Kidney tubule cell (primary cell): ENCODE measurements at regions not wholly inside any gene's neighbourhood (a gene's known extent, or its start where the extent isn't known, plus 50 kb on each side); places are given as distances from the start of the nearest gene placed in this dataset.

Experiments used
- DNase-seq: peaks from one replicate; pipeline ENCODE4 v3.0.0-alpha.2; 2018; ENCODE audit warnings: low spot score

GRCh38 chr11:95584180-95584579 lies 205.4 kb downstream of the FAM76B start:
- peak; percentile 7 for DNase-seq

- peak; percentile 84 for DNase-seq
Observed at GRCh38 chr11:95577716-95578460, 211.7 kb downstream of the FAM76B start.

- DNase-seq: no peak
Observed at GRCh38 chr11:95576146-95576845, 213.3 kb downstream of the FAM76B start.

- no peak for DNase-seq
Observed at GRCh38 chr11:95575517-95575916, 214.1 kb downstream of the FAM76B start.

GRCh38 chr11:95571718-95572260 lies 217.8 kb downstream of the FAM76B start:
- DNase-seq: no peak

DNA sequence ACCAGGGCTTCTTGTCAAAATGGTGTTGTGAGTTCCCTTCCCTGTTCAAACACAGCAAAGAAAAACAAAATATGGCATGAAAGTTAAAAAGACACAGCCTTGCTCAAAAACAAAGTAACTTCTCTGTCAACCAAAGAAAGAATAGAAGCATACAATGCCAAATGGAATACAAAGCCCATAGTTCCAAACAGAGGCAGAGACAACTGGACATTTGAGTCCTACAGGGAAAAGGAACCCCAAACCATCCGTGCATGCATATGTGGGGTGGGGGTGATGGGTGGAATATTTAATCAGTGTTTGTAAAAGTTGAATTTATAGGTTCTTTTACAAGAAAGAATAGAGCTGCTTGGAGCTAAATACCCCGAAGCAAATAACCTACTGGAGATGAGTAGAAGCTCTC lies 218.7 kb downstream of the FAM76B start:
- no peak for DNase-seq

DNA sequence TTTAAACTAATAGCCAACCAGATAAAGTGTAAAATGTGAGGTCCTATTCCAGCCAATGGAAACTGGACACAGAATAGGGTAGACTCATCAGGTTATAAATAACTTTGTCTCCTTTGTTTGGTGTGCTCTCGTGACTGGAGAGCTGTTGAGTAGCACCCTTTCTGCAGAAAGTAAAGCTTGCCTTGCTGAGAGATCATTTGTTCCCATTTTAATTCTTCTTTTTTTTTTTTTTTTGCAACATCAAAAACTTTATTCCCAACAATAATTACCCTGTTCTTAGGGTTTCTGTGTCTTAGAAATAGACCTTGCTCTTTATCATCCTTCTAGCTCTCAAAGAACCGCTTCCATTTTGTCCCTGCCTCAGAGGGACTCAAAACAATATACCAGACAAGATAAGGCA lies 220.4 kb downstream of the FAM76B start:
- DNase-seq: no peak

DNA sequence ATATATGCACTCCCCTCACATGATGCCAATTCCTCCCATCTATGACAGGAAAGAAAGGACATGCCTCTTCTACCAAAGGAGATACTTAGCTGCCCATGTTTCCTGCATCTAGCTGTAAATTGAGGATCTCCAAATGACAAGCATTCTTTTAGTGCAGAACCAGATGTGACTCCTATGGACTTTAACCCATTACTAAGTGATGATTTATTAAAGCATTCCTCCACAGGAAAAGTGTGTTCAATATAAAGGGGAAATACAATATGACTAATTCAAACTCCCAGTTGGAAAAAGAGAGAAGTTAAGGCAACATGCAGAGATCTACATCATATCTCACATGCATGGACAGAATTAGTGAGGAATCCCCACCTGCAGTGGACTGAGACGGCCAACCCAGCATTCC lies 221.3 kb downstream of the FAM76B start:
- DNase-seq: no peak

DNA sequence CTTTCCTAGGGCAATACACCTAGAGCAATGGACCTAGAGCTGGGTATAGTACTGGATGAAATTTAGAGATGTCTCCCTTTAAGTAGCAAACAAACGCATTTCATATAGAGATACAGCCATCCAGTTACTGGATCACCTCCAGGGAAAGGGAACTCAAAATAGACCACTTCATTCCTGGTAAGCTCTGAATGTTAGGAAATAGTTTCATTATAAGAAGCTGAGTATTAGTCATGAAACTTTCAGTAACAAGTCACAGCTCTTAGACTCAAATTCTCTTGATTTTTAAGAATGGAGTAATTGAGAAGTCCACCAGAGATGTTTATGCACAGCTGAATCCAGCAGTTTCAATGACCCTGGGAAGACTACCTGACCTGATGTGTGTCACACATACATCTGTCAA lies 221.9 kb downstream of the FAM76B start:
- DNase-seq: peak; percentile 5

DNA sequence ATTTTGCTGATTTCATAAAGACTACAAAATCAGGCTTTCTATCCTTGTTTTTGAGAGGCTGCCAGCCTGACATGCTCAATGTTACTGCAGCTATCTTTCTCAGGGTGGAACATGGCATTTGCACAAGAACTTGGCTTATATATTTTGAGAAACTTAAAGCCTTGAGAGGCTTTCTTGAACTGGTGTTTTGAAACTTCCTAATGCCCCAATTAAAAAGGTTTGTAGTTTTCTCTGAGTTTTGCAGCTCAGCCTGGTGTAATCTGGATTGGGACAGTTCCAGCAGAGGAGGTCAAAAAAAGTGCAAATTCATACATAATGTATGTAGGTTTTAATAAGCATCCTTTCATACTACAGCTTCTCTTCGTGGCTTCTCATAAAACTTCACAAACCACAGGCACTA lies 223.4 kb downstream of the FAM76B start:
- no peak for DNase-seq

GRCh38 chr11:95565724-95566141 lies 223.8 kb downstream of the FAM76B start:
- DNase-seq: no peak

GRCh38 chr11:95563859-95564258 lies 225.7 kb downstream of the FAM76B start:
- DNase-seq: no peak

GRCh38 chr11:95563173-95563572 lies 226.4 kb downstream of the FAM76B start:
- DNase-seq: peak; percentile 15

- DNase-seq: no peak
Observed at GRCh38 chr11:95562196-95562921, 227.2 kb downstream of the FAM76B start.

DNA sequence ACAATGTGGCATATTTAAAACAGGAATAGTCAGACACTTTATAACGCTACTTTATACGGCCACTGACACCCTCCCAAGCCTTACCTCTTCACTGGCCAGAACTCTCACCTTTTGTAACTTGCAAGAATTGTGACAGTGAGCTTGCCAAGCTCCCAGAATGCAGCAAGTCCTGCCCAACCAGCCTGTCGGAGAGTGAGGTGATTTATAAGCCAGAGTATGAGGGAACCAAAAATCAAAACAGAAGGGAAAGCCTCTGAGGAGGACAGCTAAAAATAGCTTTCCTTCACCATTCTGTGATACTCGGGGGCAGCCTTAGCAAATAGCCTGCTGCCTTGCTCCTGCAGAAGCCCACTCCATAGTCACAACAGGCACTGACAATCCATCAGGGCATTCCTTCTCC lies 229.7 kb downstream of the FAM76B start:
- no peak for DNase-seq

DNA sequence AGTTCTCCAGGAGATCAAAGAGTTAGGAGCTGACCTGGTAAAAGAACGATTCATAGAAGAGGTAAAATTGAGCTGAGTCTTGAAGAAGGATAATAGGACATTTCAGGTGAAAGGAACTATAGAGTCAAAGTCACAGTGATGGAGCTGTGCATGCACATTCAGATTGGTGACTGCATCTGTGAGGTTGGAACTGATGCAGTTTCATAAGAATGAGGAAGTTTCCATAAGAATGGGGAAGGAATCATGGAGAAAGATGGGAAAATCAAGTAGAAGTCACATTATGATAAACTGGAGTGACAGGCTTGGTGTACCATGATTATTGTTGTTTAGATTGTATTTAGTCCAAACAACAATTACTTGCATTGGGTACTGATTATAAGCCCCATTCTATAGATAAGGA lies 232.2 kb downstream of the FAM76B start:
- peak; percentile 49 for DNase-seq

DNA sequence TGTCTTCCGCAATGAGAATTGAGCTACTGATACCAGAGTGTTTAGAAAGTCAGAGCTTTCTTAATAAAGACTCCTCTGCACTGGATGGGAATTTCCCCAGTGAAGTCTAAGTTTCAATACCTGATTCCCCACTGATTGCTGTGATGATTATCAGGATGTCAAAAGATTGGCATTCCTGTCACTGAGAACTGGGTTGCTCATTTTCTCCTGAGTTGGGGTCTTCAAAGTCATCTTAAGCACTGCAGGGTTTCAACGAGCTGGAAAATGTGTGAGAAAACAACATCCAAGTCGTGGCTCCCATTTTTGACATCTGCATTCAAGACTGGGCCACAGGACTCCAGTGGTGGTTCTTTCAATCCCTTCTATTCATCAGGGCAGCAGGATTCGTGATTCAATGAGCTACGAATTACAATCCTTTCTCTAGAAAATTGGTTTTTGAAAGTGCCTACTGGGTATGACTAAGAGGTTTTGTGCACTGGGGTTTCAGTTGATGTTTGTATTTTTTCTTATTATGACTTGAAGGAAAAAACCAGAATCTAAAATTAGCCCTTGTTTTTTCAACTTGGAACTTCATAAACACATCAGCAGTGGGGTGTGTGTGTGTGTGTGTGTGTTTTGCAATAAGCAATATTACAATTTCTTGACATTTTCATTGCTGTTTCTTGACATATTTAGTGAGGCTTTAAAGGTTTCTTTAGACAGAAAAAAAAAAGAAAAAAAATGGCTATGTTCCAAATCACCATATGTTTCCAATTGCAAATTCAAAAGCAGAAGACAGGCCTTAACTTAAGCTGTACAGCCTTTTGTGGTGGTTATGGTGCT lies 233.0 kb downstream of the FAM76B start:
- no peak for DNase-seq

GRCh38 chr11:95556011-95556341 lies 233.6 kb downstream of the FAM76B start:
- DNase-seq: peak; percentile 7

DNA sequence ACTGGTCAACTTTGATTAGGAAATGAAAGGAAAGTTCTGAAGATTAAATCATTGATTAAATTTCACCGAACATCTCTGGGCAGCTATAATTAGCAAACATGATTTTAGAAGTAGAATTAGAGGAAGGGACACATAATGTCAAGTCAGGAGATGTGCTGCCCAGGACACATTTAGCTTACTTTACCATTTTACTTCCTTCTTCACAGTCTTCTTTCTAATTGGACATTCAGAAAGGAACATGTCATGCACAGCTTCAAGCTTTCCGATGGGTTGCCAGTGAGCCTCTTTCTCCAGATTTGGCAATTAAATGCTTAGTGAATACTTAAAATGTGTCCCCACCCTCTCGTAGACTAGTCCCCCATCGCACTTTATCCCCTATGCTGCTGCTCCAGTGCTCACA lies 234.7 kb downstream of the FAM76B start:
- no peak for DNase-seq

- DNase-seq: peak; percentile 52
Observed at GRCh38 chr11:95549301-95549700, 240.3 kb downstream of the FAM76B start.

GRCh38 chr11:95548416-95548815 lies 241.2 kb downstream of the FAM76B start:
- no peak for DNase-seq

DNA sequence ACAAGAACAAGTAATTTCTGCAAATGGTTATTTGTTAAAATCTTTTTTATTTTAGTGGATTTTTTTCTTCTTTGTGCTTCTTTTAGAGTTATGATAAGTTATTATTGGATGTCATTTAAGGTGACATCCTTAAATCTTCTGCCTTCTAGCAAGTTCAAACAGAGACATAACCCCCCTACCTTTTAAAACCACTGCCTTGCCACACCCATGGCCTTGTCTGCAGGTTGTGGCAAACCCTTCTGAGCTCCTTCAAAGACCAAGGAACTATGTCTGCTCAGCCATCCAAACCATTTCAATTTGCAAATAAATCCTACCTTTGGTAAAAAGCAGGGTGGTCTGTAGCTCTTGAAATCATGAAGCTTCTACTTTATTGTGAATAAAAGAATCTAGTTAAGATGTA lies 241.6 kb downstream of the FAM76B start:
- no peak for DNase-seq
